ENCODE measurements at regions not wholly inside any gene's neighbourhood (a gene's known extent, or its start where the extent isn't known, plus 50 kb on each side); places are given as distances from the start of the nearest gene placed in this dataset.

DNA sequence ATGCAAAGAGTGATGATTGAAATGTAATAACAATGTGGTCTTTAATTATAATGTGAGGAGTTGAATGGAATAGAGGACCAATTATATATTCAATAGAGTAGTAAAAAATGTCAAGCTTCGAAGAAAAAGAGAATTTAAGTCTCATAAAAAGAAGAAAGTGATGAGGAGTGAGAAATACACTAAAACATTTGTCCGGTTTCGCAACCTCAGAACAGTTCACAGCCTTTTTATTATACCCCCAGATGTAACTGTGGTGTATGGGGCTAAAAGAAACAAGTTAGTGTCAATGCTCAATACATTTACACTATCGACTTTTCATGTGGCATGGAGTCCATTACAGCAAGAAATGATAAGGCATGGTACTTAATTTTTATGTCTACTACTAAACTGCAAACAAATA is 386.5 kb upstream of the ATP11B start:
- Histone ChIP-seq H3K4me1 (replicated peaks) (no peaks in the 10 kb centered on the region), H3K36me3 (no peaks in the 10 kb centered on the region), H3K9me3 (no peaks in the 10 kb centered on the region), H3K4me3 (no peak overlapping the region), H3K27me3 (replicated peaks; ENCODE audit: insufficient read depth) (no peaks in the 10 kb centered on the region), H3K27ac (no peak overlapping the region)
- WGBS: 75% methylated on average over 4 of the region's 4 CpGs
- TF ChIP-seq, protein P1, sequence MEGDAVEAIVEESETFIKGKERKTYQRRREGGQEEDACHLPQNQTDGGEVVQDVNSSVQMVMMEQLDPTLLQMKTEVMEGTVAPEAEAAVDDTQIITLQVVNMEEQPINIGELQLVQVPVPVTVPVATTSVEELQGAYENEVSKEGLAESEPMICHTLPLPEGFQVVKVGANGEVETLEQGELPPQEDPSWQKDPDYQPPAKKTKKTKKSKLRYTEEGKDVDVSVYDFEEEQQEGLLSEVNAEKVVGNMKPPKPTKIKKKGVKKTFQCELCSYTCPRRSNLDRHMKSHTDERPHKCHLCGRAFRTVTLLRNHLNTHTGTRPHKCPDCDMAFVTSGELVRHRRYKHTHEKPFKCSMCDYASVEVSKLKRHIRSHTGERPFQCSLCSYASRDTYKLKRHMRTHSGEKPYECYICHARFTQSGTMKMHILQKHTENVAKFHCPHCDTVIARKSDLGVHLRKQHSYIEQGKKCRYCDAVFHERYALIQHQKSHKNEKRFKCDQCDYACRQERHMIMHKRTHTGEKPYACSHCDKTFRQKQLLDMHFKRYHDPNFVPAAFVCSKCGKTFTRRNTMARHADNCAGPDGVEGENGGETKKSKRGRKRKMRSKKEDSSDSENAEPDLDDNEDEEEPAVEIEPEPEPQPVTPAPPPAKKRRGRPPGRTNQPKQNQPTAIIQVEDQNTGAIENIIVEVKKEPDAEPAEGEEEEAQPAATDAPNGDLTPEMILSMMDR (IDR thresholded peaks at IDR 0.05): no peak
- TF ChIP-seq POLR2A (IDR thresholded peaks at IDR 0.05) (no peak), POLR2AphosphoS5 (IDR thresholded peaks at IDR 0.05) (no peak)
- intact Hi-C loops (cut with DNase I): no loop called here
- no peak for DNase-seq (ENCODE audit: low spot score)

- Histone ChIP-seq H3K4me3 (no peak overlapping the region), H3K4me1 (replicated peaks) (no peaks in the 10 kb centered on the region), H3K36me3 (no peaks in the 10 kb centered on the region), H3K27ac (no peak overlapping the region), H3K9me3 (no peaks in the 10 kb centered on the region), H3K27me3 (replicated peaks; ENCODE audit: insufficient read depth) (no peaks in the 10 kb centered on the region)
- WGBS: 76% methylated on average over 5 of the region's 5 CpGs
- intact Hi-C loops (cut with DNase I): no loop called here
- TF ChIP-seq POLR2AphosphoS5 (IDR thresholded peaks at IDR 0.05): no peak
- TF ChIP-seq, protein P1 (IDR thresholded peaks at IDR 0.05): no peak
- TF ChIP-seq POLR2A (IDR thresholded peaks at IDR 0.05): no peak
- no peak for DNase-seq (ENCODE audit: low spot score)
Measured at GRCh38 chr3:182410051-182410450, 383.3 kb upstream of the ATP11B start.

GRCh38 chr3:182412066-182412465 is 381.2 kb upstream of the ATP11B start:
- H3K36me3 ChIP-seq: no peaks in the 10 kb centered on the region
- 37% methylated on average over 2 of the region's 2 CpGs for WGBS

DNA sequence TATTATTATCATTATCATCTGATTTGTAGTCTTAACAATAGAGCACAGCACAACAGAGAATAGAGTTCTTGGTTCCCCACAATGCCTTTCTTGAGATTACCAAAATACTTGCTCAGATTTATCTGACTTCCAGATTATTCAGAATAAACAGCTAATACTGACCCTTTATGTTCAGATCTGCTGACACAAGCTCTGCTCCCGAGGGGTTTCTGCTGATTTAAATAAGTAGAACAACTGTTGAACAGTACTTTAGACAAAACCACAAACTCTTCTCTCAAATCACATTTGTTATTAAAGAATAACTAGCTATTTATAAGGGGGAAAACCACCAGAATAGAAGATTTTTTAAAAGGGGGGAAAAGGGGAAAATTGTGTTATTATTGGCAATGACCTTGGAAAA is 380.2 kb upstream of the ATP11B start:
- Histone ChIP-seq H3K9me3 (no peaks in the 10 kb centered on the region), H3K27me3 (replicated peaks; ENCODE audit: insufficient read depth) (no peaks in the 10 kb centered on the region), H3K4me1 (replicated peaks) (no peaks in the 10 kb centered on the region), H3K4me3 (no peak overlapping the region), H3K27ac (no peak overlapping the region), H3K36me3 (no peaks in the 10 kb centered on the region)
- whole genome bisulfite sequencing: 74% methylated on average over 1 of the region's 1 CpG
- TF ChIP-seq, protein P1 (IDR thresholded peaks at IDR 0.05): no peak
- TF ChIP-seq POLR2A (IDR thresholded peaks at IDR 0.05) (no peak), POLR2AphosphoS5 (IDR thresholded peaks at IDR 0.05) (no peak)
- no peak for DNase-seq (ENCODE audit: low spot score)
- intact Hi-C loops (cut with DNase I): no loop called here

More at GRCh38 chr3:182412066-182412465, 381.2 kb upstream of the ATP11B start:
- H3K4me1 ChIP-seq (replicated peaks): no peaks in the 10 kb centered on the region
- intact Hi-C loops (cut with DNase I): no loop called here
- H3K9me3 ChIP-seq: no peaks in the 10 kb centered on the region
- no peaks in the 10 kb centered on the region for H3K27me3 ChIP-seq (replicated peaks; ENCODE audit: insufficient read depth)
- TF ChIP-seq POLR2AphosphoS5 (IDR thresholded peaks at IDR 0.05): no peak
- TF ChIP-seq POLR2A (IDR thresholded peaks at IDR 0.05): no peak
- TF ChIP-seq, protein P1 (IDR thresholded peaks at IDR 0.05): no peak
- no peak for DNase-seq (ENCODE audit: low spot score)
- H3K27ac ChIP-seq: no peak overlapping the region
- no peak overlapping the region for H3K4me3 ChIP-seq

DNA sequence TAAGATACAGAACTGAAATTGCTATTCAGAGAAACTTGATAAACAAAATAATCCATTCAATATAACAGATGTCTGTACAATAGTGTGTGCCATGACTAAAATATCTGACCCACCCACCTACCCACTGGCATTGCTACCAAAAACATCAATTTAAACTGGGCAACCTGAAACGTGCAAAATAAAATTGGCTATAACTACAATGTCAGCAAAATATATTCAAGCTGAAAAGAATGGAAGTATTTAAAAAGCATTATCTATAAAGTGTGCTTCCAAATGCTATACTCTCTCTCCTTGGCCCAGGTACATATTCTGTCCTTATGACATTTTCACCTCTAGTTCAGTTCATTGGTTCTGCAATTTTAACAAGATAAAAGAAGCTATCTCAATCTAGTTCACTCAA is 379.6 kb upstream of the ATP11B start:
- Histone ChIP-seq H3K4me3 (no peak overlapping the region), H3K36me3 (no peaks in the 10 kb centered on the region), H3K9me3 (no peaks in the 10 kb centered on the region), H3K4me1 (replicated peaks) (no peaks in the 10 kb centered on the region), H3K27me3 (replicated peaks; ENCODE audit: insufficient read depth) (no peaks in the 10 kb centered on the region), H3K27ac (no peak overlapping the region)
- no peak for TF ChIP-seq POLR2AphosphoS5 (IDR thresholded peaks at IDR 0.05)
- TF ChIP-seq, protein P1 (IDR thresholded peaks at IDR 0.05): no peak
- no peak for TF ChIP-seq POLR2A (IDR thresholded peaks at IDR 0.05)
- WGBS: 31% methylated on average over 1 of the region's 1 CpG
- intact Hi-C loops (cut with DNase I): no loop called here
- DNase-seq (ENCODE audit: low spot score): no peak

Data from prostate gland (tissue), 2 donors.